CD4-positive, alpha-beta T cell (primary cell): ENCODE measurements at regions not wholly inside any gene's neighbourhood (a gene's known extent, or its start where the extent isn't known, plus 50 kb on each side); places are given as distances from the start of the nearest gene placed in this dataset.
"Not testable (repeated sequence)": the region's sequence is repeated elsewhere in the genome, so short reads cannot be mapped to it uniquely, and the experiment has no call there.

Source experiments
- ATAC-seq: fragments of 200-7000 bp; cut with Tn5 transposase; one replicate; pipeline ENCODE4 v1.10.0; 2022; ENCODE audit warnings: mild to moderate bottlenecking; ENCODE audit not compliant: poor library complexity
- CTCF ChIA-PET: fragments of 350-600 bp; sonication (Branson Sonifier 250); formaldehyde crosslinking; loops from one replicate; lab custom pipeline; 2021; ENCODE audit warnings: antibody characterized with exemption, inconsistent platforms; lab: Charles Lee
- POLR2A ChIA-PET: fragments of 350-600 bp; sonication (Branson Sonifier 250); formaldehyde crosslinking; loops from one replicate; lab custom pipeline; 2021; ENCODE audit warnings: antibody characterized with exemption, inconsistent platforms; lab: Charles Lee
- DNase-seq, 14 experiments: peaks; one replicate each; pipeline ENCODE4 v3.0.0-alpha.2; 2013 to 2020; ENCODE audit warnings: mixed read lengths in 2 of 14
- H3K27ac ChIP-seq, 2 donors: one replicate each; pipeline versions ENCODE4 v1.5.1 to v1.7.0; 2013; ENCODE audit warnings: low read length in 2 of 2, low read depth in 1 of 2, mild to moderate bottlenecking in 1 of 2
- H3K27me3 ChIP-seq, 2 experiments: 1 replicate in 1 of 2; 2 replicates in 1 of 2; pipeline versions ENCODE4 v1.6.1 to v1.7.0; 2013; ENCODE audit warnings: low read length in 2 of 2, control low read depth in 1 of 2, mild to moderate bottlenecking in 1 of 2, moderate library complexity in 1 of 2; ENCODE audit not compliant: insufficient read depth in 2 of 2, control insufficient read depth in 1 of 2
- H3K36me3 ChIP-seq: one replicate; pipeline ENCODE4 v1.6.1; 2013; ENCODE audit warnings: low read length, control low read depth; ENCODE audit not compliant: insufficient read depth
- H3K4me1 ChIP-seq: one replicate; pipeline ENCODE4 v1.6.1; 2013; ENCODE audit warnings: low read length, control low read depth; ENCODE audit not compliant: insufficient read depth
- H3K4me3 ChIP-seq: one replicate; pipeline ENCODE4 v1.5.1; 2013; ENCODE audit warnings: mild to moderate bottlenecking, low read length, moderate library complexity
- H3K9me3 ChIP-seq, 2 experiments: 1 replicate in 1 of 2; 2 replicates in 1 of 2; pipeline versions ENCODE4 v1.6.1 to v1.7.0; 2013; ENCODE audit warnings: low read length in 2 of 2, mild to moderate bottlenecking in 2 of 2, control low read depth in 1 of 2, moderate library complexity in 1 of 2; ENCODE audit not compliant: control insufficient read depth in 1 of 2, insufficient read depth in 1 of 2
- H3K27ac Mint-ChIP-seq: one replicate; pipeline ENCODE4 v1.8.0; 2020; ENCODE audit warnings: mixed read lengths
- H3K27me3 Mint-ChIP-seq: one replicate; pipeline ENCODE4 v1.8.0; 2021; ENCODE audit warnings: mixed read lengths
- H3K36me3 Mint-ChIP-seq: one replicate; pipeline ENCODE4 v1.8.0; 2021; ENCODE audit warnings: low read depth, mixed read lengths
- H3K4me1 Mint-ChIP-seq: one replicate; pipeline ENCODE4 v1.8.0; 2021; ENCODE audit warnings: low read depth, mixed read lengths
- H3K4me3 Mint-ChIP-seq: one replicate; pipeline ENCODE4 v1.8.0; 2020; ENCODE audit warnings: mild to moderate bottlenecking, mixed read lengths
- H3K9me3 Mint-ChIP-seq: one replicate; pipeline ENCODE4 v1.8.0; 2020; ENCODE audit warnings: mixed read lengths
- CTCF ChIP-seq: fragments of 200-600 bp; IDR thresholded peaks from one replicate; pipeline ENCODE4 v1.8.0; 2022; ENCODE audit warnings: antibody characterized with exemption, mild to moderate bottlenecking
- intact Hi-C, 2 experiments: fragments of 100-400 bp; cut with DNase I in 1 of 2; cut with micrococcal nuclease in 1 of 2; formaldehyde crosslinking; loops; one replicate each; pipeline versions ENCODE4 v1.15.1 to v1.9.0; 2023 to 2025; cut with DNase I, micrococcal nuclease

GRCh38 chr15:62672268-62672667 lies 370.3 kb upstream of the TPM1 start:
- Mint-ChIP-seq H3K36me3 (no peaks in the 10 kb centered on the region), H3K4me3 (no peak overlapping the region)
- CTCF ChIA-PET = no interaction called here

GRCh38 chr15:62676891-62677290 lies 365.7 kb upstream of the TPM1 start:
- Mint-ChIP-seq H3K9me3 (no peaks in the 10 kb centered on the region), H3K27ac (no peak overlapping the region), H3K27me3 (peaks cover 32% of the 10 kb centered on the region), H3K4me1 (no peaks in the 10 kb centered on the region), H3K36me3 (no peaks in the 10 kb centered on the region), H3K4me3 (no peak overlapping the region)
- ChIA-PET POLR2A (no interaction called here), CTCF (no interaction called here)
- no peaks in the 10 kb centered on the region for H3K9me3 ChIP-seq
- H3K27me3 ChIP-seq = no peaks in the 10 kb centered on the region
- TF ChIP-seq CTCF = no peak
- no peak for ATAC-seq
- H3K36me3 ChIP-seq = no peaks in the 10 kb centered on the region
- no peak overlapping the region for H3K4me3 ChIP-seq
- intact Hi-C loops = no loop called here
- H3K4me1 ChIP-seq = no peaks in the 10 kb centered on the region
- H3K27ac ChIP-seq = no peak overlapping the region
- DNase-seq = no peak

More at GRCh38 chr15:62672268-62672667, 370.3 kb upstream of the TPM1 start:
- peaks cover 20% of the 10 kb centered on the region for H3K27me3 Mint-ChIP-seq
- POLR2A ChIA-PET = no interaction called here
- no peak overlapping the region for H3K27ac Mint-ChIP-seq
- no peak for ATAC-seq
- Histone ChIP-seq H3K36me3 (no peaks in the 10 kb centered on the region), H3K4me1 (no peaks in the 10 kb centered on the region), H3K9me3 (no peaks in the 10 kb centered on the region), H3K4me3 (no peak overlapping the region), H3K27me3 (no peaks in the 10 kb centered on the region), H3K27ac (no peak overlapping the region)
- no peak for TF ChIP-seq CTCF
- no peak for DNase-seq
- intact Hi-C loops = no loop called here
- H3K4me1 Mint-ChIP-seq = no peaks in the 10 kb centered on the region
- H3K9me3 Mint-ChIP-seq = peaks cover 2% of the 10 kb centered on the region

- H3K9me3 Mint-ChIP-seq = no peaks in the 10 kb centered on the region
- Histone ChIP-seq H3K27me3 (no peaks in the 10 kb centered on the region), H3K4me1 (no peaks in the 10 kb centered on the region), H3K4me3 (no peak overlapping the region), H3K27ac (no peak overlapping the region), H3K36me3 (no peaks in the 10 kb centered on the region), H3K9me3 (no peaks in the 10 kb centered on the region)
- intact Hi-C loops = no loop called here
- no peak overlapping the region for H3K27ac Mint-ChIP-seq
- no peak for DNase-seq
- no peaks in the 10 kb centered on the region for H3K36me3 Mint-ChIP-seq
- ChIA-PET POLR2A (interaction anchor here (0.6 kb wide), 1 partner anchor 9 kb away, joined by 3 read pairs; no protein-coding TSS in a partner anchor), CTCF (interaction anchor here (1.2 kb wide), 1 partner anchor 16 kb away, joined by 3 read pairs; no protein-coding TSS in a partner anchor)
- no peak overlapping the region for H3K4me3 Mint-ChIP-seq
- H3K27me3 Mint-ChIP-seq = peaks cover 17% of the 10 kb centered on the region
- no peak for ATAC-seq
- TF ChIP-seq CTCF = no peak
- no peaks in the 10 kb centered on the region for H3K4me1 Mint-ChIP-seq
Measured at GRCh38 chr15:62681939-62682896, 360.3 kb upstream of the TPM1 start.

- H3K4me1 Mint-ChIP-seq, ATAC-seq, H3K27me3 ChIP-seq, H3K4me3 Mint-ChIP-seq, CTCF ChIA-PET, H3K9me3 ChIP-seq, intact Hi-C loops, H3K27ac ChIP-seq, POLR2A ChIA-PET, H3K4me3 ChIP-seq, H3K36me3 Mint-ChIP-seq, H3K4me1 ChIP-seq, H3K9me3 Mint-ChIP-seq, H3K36me3 ChIP-seq, H3K27ac Mint-ChIP-seq, DNase-seq: not testable (repeated sequence)
- peaks cover 15% of the 10 kb centered on the region for H3K27me3 Mint-ChIP-seq
Measured at GRCh38 chr15:62683192-62683591, 359.4 kb upstream of the TPM1 start.
